ENCODE measurements at regions not wholly inside any gene's neighbourhood (a gene's known extent, or its start where the extent isn't known, plus 50 kb on each side); places are given as distances from the start of the nearest gene placed in this dataset.

- no peak for TF ChIP-seq CTCF (IDR thresholded peaks at IDR 0.05)
- no peak for TF ChIP-seq POLR2A (IDR thresholded peaks at IDR 0.05)
These were observed 105.5 kb upstream of the EPHA7 start for GRCh38 chr6:93524671-93525451.
